ENCODE measurements at regions not wholly inside any gene's neighbourhood (a gene's known extent, or its start where the extent isn't known, plus 50 kb on each side); places are given as distances from the start of the nearest gene placed in this dataset.

DNA sequence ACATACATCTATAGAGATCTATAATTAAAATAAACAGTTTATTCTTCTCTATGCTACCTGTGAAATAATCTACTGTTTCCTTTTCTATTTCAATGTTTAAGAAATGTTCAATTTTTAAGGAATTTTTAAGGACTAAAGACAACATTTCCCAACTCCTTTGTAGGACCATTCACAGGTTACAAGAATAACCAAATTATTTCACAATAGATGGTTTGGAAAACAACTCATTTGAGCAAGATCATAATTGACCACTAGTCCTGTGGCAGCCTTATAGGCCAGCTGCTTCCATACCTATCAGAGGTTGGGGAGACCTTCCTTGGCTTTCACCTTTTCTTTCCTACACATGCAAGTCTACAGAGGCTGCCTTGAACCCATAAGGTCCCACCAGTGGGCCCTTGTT, 193.7 kb downstream of the TTC39B start:
- TF ChIP-seq, protein P1, sequence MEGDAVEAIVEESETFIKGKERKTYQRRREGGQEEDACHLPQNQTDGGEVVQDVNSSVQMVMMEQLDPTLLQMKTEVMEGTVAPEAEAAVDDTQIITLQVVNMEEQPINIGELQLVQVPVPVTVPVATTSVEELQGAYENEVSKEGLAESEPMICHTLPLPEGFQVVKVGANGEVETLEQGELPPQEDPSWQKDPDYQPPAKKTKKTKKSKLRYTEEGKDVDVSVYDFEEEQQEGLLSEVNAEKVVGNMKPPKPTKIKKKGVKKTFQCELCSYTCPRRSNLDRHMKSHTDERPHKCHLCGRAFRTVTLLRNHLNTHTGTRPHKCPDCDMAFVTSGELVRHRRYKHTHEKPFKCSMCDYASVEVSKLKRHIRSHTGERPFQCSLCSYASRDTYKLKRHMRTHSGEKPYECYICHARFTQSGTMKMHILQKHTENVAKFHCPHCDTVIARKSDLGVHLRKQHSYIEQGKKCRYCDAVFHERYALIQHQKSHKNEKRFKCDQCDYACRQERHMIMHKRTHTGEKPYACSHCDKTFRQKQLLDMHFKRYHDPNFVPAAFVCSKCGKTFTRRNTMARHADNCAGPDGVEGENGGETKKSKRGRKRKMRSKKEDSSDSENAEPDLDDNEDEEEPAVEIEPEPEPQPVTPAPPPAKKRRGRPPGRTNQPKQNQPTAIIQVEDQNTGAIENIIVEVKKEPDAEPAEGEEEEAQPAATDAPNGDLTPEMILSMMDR (IDR thresholded peaks at IDR 0.05): no peak
- Histone ChIP-seq H3K9me3 (no peaks in the 10 kb centered on the region), H3K27me3 (no peaks in the 10 kb centered on the region), H3K27ac (no peak overlapping the region), H3K4me3 (ENCODE audit: low read depth in 1 of 2, low read length in 1 of 2) (no peak overlapping the region), H3K36me3 (no peaks in the 10 kb centered on the region), H3K4me1 (ENCODE audit: control insufficient read depth in 1 of 2, insufficient read depth in 1 of 2, low read depth in 1 of 2, low read length in 1 of 2) (no peaks in the 10 kb centered on the region)

DNA sequence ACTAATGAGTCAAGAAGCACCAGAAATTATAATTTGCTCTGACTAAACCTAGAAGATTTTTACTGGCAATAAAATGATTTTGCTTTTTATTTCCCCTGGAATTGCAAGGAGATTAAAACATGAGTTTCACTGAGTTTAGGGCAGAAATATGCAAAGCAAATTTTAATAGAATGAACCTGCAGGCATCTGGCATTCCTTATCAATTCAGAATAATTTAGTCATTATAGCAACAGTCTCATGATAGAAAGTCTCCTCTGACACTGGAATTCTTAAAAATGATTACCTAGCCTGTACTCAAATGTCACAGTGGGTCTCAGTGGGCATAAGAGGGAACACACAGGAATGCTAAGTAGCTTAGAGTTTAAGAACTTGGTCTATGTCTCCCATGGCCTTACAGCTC, 195.9 kb downstream of the TTC39B start:
- Histone ChIP-seq H3K9me3 (no peaks in the 10 kb centered on the region), H3K4me1 (ENCODE audit: control insufficient read depth in 1 of 2, insufficient read depth in 1 of 2, low read depth in 1 of 2, low read length in 1 of 2) (no peaks in the 10 kb centered on the region), H3K27me3 (no peaks in the 10 kb centered on the region), H3K27ac (no peak overlapping the region), H3K4me3 (ENCODE audit: low read depth in 1 of 2, low read length in 1 of 2) (no peak overlapping the region), H3K36me3 (no peaks in the 10 kb centered on the region)
- TF ChIP-seq, protein P1 (IDR thresholded peaks at IDR 0.05): no peak

DNA sequence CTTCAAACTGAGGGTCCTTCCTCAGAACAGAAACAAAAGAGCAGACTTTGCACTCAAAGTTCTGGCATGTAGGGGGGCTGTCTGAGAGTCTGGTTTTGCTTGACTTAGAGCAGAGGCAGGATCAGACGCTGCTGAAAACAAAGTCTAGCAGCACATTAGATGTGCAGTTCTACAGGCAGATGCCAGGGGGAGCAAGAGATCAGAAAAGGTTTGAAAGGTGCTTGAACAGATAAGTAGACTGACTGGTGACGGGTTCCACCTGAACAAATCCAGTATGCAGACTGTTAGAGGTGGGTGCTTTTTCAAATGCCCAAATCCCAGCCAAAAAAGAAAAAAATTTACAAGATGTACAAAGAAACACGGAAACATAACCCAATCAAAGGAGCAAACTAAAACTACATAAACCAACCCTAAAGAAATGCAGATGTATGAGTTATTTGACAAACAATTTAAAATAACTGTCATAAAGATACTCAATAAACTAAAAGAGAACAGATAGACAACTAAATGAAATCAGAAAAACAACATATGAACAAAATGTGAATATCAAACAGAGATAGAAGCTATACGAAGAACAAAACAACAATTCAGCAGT, 194.7 kb upstream of the FREM1 start:
- Histone ChIP-seq H3K4me1 (ENCODE audit: control insufficient read depth in 1 of 2, insufficient read depth in 1 of 2, low read depth in 1 of 2, low read length in 1 of 2) (no peaks in the 10 kb centered on the region), H3K27me3 (no peaks in the 10 kb centered on the region), H3K27ac (no peak overlapping the region), H3K36me3 (no peaks in the 10 kb centered on the region), H3K9me3 (no peaks in the 10 kb centered on the region), H3K4me3 (ENCODE audit: low read depth in 1 of 2, low read length in 1 of 2) (no peak overlapping the region)
- TF ChIP-seq, protein P1 (IDR thresholded peaks at IDR 0.05): no peak

DNA sequence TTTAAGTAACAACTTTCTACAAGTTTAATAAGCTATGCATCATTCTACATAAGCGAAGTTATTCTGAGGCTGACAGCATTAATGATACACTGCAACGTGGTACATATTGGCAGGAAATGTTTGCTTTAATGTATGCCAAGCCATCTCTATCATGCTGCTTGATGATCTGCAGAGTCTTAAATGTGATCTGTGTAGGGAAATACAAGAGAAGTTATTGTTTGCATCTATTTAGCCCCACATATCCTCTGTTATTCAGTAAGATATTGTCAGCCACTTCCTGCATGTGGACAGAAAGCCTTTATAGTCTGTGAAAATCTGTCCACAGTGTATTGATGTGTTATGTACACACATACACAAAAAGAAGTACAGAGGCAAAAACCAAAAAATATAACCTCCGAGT, 193.1 kb upstream of the FREM1 start:
- H3K9me3 ChIP-seq: no peaks in the 10 kb centered on the region
- H3K4me1 ChIP-seq (ENCODE audit: control insufficient read depth in 1 of 2, insufficient read depth in 1 of 2, low read depth in 1 of 2, low read length in 1 of 2): no peaks in the 10 kb centered on the region
- no peaks in the 10 kb centered on the region for H3K27me3 ChIP-seq
- H3K36me3 ChIP-seq: no peaks in the 10 kb centered on the region
- no peak overlapping the region for H3K27ac ChIP-seq
- H3K4me3 ChIP-seq (ENCODE audit: low read depth in 1 of 2, low read length in 1 of 2): no peak overlapping the region
- TF ChIP-seq, protein P1 (IDR thresholded peaks at IDR 0.05): no peak

DNA sequence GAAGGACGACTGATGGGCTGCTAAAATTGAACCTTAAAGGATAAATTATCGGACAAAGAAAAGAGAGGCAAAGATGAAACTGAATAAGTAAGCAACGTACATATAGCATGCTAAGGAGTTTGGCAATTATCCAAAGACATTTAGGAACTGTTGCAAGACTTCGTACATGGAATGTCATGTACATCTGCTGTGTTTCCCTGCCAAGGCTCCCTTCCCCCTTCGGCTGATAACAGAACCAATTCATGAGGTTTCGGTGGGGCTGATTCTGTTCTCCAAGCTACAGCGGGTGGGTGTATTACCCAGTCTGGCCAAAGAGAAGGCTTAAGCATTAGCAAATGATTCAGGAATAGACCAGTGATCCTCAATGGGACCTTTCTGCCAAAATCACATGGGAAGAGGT, 190.9 kb upstream of the FREM1 start:
- Histone ChIP-seq H3K4me3 (ENCODE audit: low read depth in 1 of 2, low read length in 1 of 2) (no peak overlapping the region), H3K36me3 (no peaks in the 10 kb centered on the region), H3K27me3 (no peaks in the 10 kb centered on the region), H3K27ac (no peak overlapping the region), H3K9me3 (no peaks in the 10 kb centered on the region), H3K4me1 (ENCODE audit: control insufficient read depth in 1 of 2, insufficient read depth in 1 of 2, low read depth in 1 of 2, low read length in 1 of 2) (no peaks in the 10 kb centered on the region)
- TF ChIP-seq, protein P1 (IDR thresholded peaks at IDR 0.05): no peak

DNA sequence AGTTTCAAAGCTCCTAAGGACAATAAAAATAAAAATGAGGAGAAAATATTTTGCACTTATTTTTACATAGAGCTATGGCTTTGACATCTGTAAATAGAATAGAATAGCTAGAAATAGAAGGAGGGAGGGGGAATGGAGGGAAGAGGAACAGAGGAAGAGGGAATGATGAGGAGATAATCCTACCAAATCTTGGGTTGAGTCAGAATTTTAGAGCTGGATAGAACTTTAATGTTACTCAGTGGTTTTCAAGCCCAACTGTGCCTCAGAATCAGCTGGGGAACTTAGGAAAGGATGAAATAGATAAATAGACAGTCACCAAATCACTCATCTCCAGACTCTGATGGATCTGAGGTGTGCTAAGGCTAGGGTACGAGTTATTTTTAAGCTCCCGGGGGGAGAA, 190.3 kb upstream of the FREM1 start:
- H3K4me3 ChIP-seq (ENCODE audit: low read depth in 1 of 2, low read length in 1 of 2): no peak overlapping the region
- H3K27ac ChIP-seq: no peak overlapping the region
- H3K4me1 ChIP-seq (ENCODE audit: control insufficient read depth in 1 of 2, insufficient read depth in 1 of 2, low read depth in 1 of 2, low read length in 1 of 2): no peaks in the 10 kb centered on the region
- TF ChIP-seq, protein P1 (IDR thresholded peaks at IDR 0.05): no peak
- no peaks in the 10 kb centered on the region for H3K9me3 ChIP-seq
- H3K36me3 ChIP-seq: no peaks in the 10 kb centered on the region
- H3K27me3 ChIP-seq: no peaks in the 10 kb centered on the region

Data from neutrophil (primary cell).